ENCODE measurements at regions not wholly inside any gene's neighbourhood (a gene's known extent, or its start where the extent isn't known, plus 50 kb on each side); places are given as distances from the start of the nearest gene placed in this dataset.

GRCh38 chr3:117230924-117231323 lies 521.3 kb downstream of the TUSC7 start (continued):
- TF ChIP-seq NANOG (IDR thresholded peaks at IDR 0.05; ENCODE audit: insufficient read depth, low read depth, low read length, poor library complexity, severe bottlenecking) (no peak), SAP30 (IDR thresholded peaks at IDR 0.05; ENCODE audit: insufficient read depth, insufficient replicate concordance, low read length) (no peak), TEAD4 (IDR thresholded peaks at IDR 0.05; ENCODE audit: low read depth, low read length) (no peak), ATF2 (IDR thresholded peaks at IDR 0.05; ENCODE audit: low read length) (no peak), SRF (IDR thresholded peaks at IDR 0.05; ENCODE audit: low read depth, low read length) (no peak), SP4 (IDR thresholded peaks at IDR 0.05; ENCODE audit: low read length) (no peak), RFX5 (IDR thresholded peaks at IDR 0.05; ENCODE audit: borderline replicate concordance, low read depth, low read length) (no peak), GABPA (IDR thresholded peaks at IDR 0.05; ENCODE audit: borderline replicate concordance, insufficient read depth, low read length) (no peak), CBX5 (IDR thresholded peaks at IDR 0.05; ENCODE audit: low read depth, low read length) (no peak)
